Mammary epithelial cell (primary cell): ENCODE measurements at regions not wholly inside any gene's neighbourhood (a gene's known extent, or its start where the extent isn't known, plus 50 kb on each side); places are given as distances from the start of the nearest gene placed in this dataset.

Source experiments
- EZH2 ChIP-seq: IDR thresholded peaks from 2 replicates; pipeline ENCODE4 v1.6.1; 2012; ENCODE audit warnings: low read length, inconsistent platforms, borderline replicate concordance
- TF ChIP-seq, protein P1 (sequence below), 2 donors: IDR thresholded peaks in 1 of 2; conservative IDR thresholded peaks in 1 of 2; 2 replicates each; pipeline ENCODE4 v1.5.1; 2011 to 2012; ENCODE audit warnings: inconsistent platforms in 2 of 2, low read length in 2 of 2, mild to moderate bottlenecking in 2 of 2, control low read depth in 1 of 2, low read depth in 1 of 2; ENCODE audit not compliant: insufficient read depth in 1 of 2; ENCODE audit errors: extremely low read depth in 1 of 2

GRCh38 chr16:6008670-6009069 lies 911.1 kb upstream of the EEF2KMT start:
- TF ChIP-seq, protein P1, sequence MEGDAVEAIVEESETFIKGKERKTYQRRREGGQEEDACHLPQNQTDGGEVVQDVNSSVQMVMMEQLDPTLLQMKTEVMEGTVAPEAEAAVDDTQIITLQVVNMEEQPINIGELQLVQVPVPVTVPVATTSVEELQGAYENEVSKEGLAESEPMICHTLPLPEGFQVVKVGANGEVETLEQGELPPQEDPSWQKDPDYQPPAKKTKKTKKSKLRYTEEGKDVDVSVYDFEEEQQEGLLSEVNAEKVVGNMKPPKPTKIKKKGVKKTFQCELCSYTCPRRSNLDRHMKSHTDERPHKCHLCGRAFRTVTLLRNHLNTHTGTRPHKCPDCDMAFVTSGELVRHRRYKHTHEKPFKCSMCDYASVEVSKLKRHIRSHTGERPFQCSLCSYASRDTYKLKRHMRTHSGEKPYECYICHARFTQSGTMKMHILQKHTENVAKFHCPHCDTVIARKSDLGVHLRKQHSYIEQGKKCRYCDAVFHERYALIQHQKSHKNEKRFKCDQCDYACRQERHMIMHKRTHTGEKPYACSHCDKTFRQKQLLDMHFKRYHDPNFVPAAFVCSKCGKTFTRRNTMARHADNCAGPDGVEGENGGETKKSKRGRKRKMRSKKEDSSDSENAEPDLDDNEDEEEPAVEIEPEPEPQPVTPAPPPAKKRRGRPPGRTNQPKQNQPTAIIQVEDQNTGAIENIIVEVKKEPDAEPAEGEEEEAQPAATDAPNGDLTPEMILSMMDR (conservative IDR thresholded peaks at IDR 0.05 in 1 of 2, IDR thresholded peaks at IDR 0.05 in 1 of 2; ENCODE audit: extremely low read depth in 1 of 2, insufficient read depth in 1 of 2, low read depth in 1 of 2, low read length in 2 of 2): no peak
- no peak for TF ChIP-seq EZH2
